ENCODE measurements at regions not wholly inside any gene's neighbourhood (a gene's known extent, or its start where the extent isn't known, plus 50 kb on each side); places are given as distances from the start of the nearest gene placed in this dataset.

- CTCF ChIA-PET = no interaction called here
- TF ChIP-seq CTCF (IDR thresholded peaks at IDR 0.05; ENCODE audit: insufficient read depth, low read length, missing control alignments) = no peak
- no peak for DNase-seq (ENCODE audit: low read depth, low spot score)
- H3K4me3 ChIP-seq (ENCODE audit: low read depth, low read length) = no peak overlapping the region
- POLR2A ChIA-PET = no interaction called here
Measured at GRCh38 chr10:29957236-29957635, 102.2 kb downstream of the JCAD start.

- no peak for TF ChIP-seq CTCF (IDR thresholded peaks at IDR 0.05; ENCODE audit: insufficient read depth, low read length, missing control alignments)
- no peak overlapping the region for H3K4me3 ChIP-seq (ENCODE audit: low read depth, low read length)
- no peak for DNase-seq (ENCODE audit: low read depth, low spot score)
- ChIA-PET CTCF (no interaction called here), POLR2A (no interaction called here)
Measured at GRCh38 chr10:29956335-29956924, 103.0 kb downstream of the JCAD start.

- H3K4me3 ChIP-seq (ENCODE audit: low read depth, low read length) = no peak overlapping the region
- peak; percentile 6 for TF ChIP-seq CTCF (IDR thresholded peaks at IDR 0.05; ENCODE audit: insufficient read depth, low read length, missing control alignments)
- POLR2A ChIA-PET = no interaction called here
- CTCF ChIA-PET = no interaction called here
- DNase-seq (ENCODE audit: low read depth, low spot score) = peak; percentile 42
Measured at GRCh38 chr10:29955329-29955935, 104.0 kb downstream of the JCAD start.

GRCh38 chr10:29951441-29951931 is 107.9 kb downstream of the JCAD start:
- ChIA-PET POLR2A (no interaction called here), CTCF (interaction anchor here (1.4 to 2.0 kb wide), 2 partner anchors 49 to 417 kb away, joined by 3 to 5 read pairs; no protein-coding TSS in a partner anchor)
- TF ChIP-seq CTCF (IDR thresholded peaks at IDR 0.05; ENCODE audit: insufficient read depth, low read length, missing control alignments) = no peak
- H3K4me3 ChIP-seq (ENCODE audit: low read depth, low read length) = no peak overlapping the region
- DNase-seq (ENCODE audit: low read depth, low spot score) = no peak

- no peak overlapping the region for H3K4me3 ChIP-seq (ENCODE audit: low read depth, low read length)
- ChIA-PET CTCF (interaction anchor here (1.4 to 2.0 kb wide), 2 partner anchors 51 to 416 kb away, joined by 3 to 5 read pairs; no protein-coding TSS in a partner anchor), POLR2A (interaction anchor here (0.7 to 1.9 kb wide), 2 partner anchors 9 to 55 kb away, joined by 4 to 5 read pairs; no protein-coding TSS in a partner anchor)
- TF ChIP-seq CTCF (IDR thresholded peaks at IDR 0.05; ENCODE audit: insufficient read depth, low read length, missing control alignments) = no peak
- DNase-seq (ENCODE audit: low read depth, low spot score) = no peak
Measured at GRCh38 chr10:29950391-29950790, 109.0 kb downstream of the JCAD start.

- DNase-seq (ENCODE audit: low read depth, low spot score) = peak; percentile 95
- POLR2A ChIA-PET = interaction anchor here (0.6 to 1.9 kb wide), 4 partner anchors 10 to 203 kb away, joined by 3 to 5 read pairs (median 4); no protein-coding TSS in a partner anchor
- CTCF ChIA-PET = interaction anchor here (1.6 to 1.9 kb wide), 2 partner anchors 52 to 92 kb away, joined by 4 to 6 read pairs; no protein-coding TSS in a partner anchor
- TF ChIP-seq CTCF (IDR thresholded peaks at IDR 0.05; ENCODE audit: insufficient read depth, low read length, missing control alignments) = no peak
- H3K4me3 ChIP-seq (ENCODE audit: low read depth, low read length) = no peak overlapping the region
Measured at GRCh38 chr10:29949411-29950011, 109.9 kb downstream of the JCAD start.

Data from AG04449 (cell line).